Fibroblast of skin of scalp (primary cell): ENCODE measurements at regions not wholly inside any gene's neighbourhood (a gene's known extent, or its start where the extent isn't known, plus 50 kb on each side); places are given as distances from the start of the nearest gene placed in this dataset.

Experiments
- DNase-seq: peaks from one replicate; pipeline ENCODE4 v3.0.0-alpha.2; 2013

- no peak for DNase-seq
These were observed 293.8 kb upstream of the FBXL7 start for GRCh38 chr5:15206133-15206532.

DNA sequence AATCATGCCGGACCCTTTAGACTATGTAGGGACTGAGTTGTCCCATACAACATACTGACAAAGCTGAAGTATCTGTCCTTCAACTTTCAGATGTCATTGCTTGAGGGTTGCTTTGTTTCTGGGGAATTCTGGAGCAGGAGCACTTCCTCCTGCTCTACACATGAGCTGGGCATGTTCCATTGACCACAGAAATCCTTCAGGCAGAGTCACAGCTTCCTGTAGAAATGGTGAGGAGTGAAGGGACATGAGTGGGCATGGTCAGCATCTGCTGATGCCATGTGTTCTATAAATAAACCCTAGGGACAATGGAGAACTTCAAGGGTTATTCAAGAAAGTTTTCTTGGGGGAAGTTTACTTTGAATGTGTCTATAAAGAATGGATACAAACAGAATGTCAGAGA lies 296.6 kb upstream of the FBXL7 start:
- peak; percentile 41 for DNase-seq

DNA sequence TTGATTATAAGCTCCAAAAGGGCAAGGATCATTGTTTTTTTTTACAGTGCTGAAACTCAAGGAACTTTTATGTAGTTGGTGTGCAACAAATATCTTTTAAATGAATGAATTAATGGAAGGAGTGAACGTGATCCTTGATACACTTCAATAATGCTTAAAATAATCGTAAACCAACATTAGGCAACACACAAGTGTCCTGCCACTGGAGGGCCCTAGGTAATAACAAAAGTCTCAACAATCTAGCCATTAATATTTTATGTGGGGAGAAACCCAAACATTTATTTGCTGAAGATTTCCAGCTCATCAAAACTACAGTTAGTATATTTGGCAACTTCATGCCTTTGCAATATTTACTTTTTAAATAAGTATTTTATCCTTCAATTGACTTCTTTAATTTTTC lies 309.0 kb upstream of the FBXL7 start:
- no peak for DNase-seq

DNA sequence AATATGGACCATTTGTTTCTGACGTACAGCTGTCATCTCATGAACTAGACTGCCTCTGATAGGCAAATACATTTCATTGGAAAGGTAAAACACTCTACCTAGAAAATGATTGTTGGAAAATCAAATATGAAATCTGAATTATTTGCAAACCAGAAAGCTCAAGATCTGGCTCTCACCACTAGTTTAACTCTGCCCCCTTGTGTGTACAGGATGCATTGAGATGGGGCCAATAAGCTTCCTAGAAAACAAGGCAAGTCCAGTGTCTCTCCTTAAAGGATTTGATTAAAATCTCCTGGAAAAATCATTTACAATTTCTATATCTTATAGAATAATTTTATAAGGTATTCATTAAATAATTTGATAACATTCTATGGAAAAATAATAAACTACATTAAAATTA lies 311.9 kb upstream of the ANKH start:
- peak; percentile 13 for DNase-seq

DNA sequence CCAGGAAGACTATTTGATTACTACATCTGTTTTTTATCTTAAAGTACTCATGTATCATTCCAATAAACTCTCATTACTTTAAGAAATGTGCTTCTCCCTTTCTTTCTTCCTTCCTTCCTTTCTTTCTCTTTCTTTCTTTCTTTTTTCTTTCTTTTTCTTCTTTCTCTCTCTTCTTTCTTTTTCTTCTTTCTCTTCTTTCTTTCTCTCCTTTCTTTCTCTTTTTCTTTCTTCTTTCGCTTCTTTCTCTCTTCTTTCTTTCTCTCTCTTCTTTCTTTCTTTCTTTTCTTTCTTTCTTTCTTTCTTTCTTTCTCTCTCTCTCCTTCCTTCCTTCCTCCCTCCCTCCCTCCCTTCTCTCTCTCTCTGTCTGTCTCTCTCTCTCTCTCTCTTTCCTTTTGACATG lies 298.6 kb upstream of the ANKH start:
- no peak for DNase-seq

- no peak for DNase-seq
These were observed 296.8 kb upstream of the ANKH start for GRCh38 chr5:15168358-15168757.

DNA sequence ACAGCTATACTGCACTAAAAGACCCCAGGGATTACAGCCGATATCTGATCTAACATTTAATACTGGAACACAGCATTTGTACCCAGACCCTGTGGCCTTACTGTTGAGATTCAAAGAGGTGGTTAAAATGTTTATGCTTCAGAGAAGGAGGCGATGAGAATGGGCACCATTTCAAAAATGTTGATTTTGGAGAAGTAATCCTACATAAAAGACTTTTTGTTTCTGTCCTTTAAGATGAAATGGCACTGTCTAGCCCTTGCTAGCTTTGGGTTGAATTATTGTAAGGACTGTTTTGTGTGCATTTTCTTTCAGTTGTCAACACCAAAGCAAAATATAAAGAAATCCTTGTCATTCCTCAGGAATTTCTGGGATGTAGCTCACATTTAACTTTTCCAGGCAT lies 288.5 kb upstream of the ANKH start:
- DNase-seq: peak; percentile 2

DNA sequence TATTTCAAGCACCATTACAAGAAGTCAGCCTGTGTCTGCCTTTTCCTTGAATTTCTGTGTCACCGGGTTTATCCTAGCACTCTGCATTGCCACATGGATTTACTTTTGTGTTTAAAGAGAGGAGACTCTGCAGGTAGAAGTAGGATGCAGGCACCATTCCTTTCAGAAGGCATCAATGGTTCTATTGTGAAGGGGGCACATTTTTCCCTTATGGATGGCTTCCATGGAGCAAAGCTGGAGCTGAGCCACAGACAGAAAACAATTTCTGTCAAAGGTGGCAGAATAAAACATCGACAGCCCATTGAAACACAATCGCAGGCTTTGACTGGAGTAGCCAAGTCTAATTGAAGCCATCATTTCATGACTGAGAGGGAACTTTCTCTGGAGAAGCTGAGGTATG lies 288.0 kb upstream of the ANKH start:
- no peak for DNase-seq

GRCh38 chr5:15142458-15142857 lies 270.9 kb upstream of the ANKH start:
- DNase-seq: no peak

DNA sequence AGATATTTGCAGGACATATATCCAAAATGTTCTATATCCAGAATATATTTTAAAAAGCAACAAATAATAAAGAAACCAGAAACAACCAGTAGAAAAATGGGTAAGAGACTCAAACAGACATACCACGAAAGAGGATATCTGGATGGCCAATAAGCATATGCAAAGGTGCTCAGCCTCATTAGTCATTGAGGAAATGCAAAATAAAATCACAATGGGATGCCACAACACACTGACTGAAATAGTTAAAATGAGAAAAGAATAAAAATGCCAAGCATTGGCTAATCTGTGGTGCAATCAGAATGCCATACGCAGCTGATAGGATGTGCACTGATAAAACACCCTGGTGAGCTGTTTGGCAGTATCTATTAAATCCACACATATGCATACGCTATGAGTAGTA lies 265.8 kb upstream of the ANKH start:
- no peak for DNase-seq

DNA sequence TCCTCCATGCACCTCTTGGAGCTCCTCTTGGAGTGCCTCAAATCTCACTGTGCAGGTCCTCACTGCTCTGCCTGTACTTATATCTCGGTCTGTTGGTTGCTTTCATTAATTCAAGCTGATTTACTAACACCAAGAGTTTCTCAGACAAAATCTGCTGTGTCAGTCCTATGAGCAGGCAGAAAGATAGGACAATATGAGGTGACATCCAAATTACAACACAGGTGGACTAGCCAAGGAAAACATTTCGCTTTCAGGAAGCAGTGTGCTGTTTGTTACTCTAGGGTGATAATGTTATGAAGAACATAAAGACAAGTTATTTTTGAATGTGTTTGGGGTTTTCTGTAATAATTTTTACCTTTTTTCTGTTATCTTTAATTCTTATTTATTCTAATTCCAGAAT lies 264.1 kb upstream of the ANKH start:
- DNase-seq: no peak

DNA sequence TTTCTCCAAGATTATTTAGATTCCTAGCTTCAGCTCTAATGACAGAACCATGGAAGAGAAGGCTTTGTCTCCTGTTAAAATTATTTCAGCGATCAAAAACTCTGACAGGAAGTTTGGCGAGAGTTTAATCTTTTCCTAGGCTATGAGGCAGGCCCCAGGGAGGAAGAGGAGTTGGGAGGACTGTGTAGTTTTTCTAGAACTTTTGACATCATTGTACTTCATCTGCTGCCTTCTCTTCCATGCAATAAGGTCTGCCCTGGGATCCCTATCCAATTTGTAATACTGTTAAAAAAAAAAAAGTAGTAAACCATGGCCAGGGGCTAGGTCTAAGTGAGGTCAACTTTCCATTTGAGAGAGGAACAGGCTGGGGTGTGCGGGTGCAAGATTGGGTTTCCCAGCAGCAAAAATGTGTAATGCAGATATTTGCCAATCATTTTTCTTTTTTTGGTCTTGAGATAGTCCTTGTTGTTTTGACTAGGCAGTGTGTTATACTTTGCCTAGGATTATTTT lies 261.9 kb upstream of the ANKH start:
- DNase-seq: no peak

DNA sequence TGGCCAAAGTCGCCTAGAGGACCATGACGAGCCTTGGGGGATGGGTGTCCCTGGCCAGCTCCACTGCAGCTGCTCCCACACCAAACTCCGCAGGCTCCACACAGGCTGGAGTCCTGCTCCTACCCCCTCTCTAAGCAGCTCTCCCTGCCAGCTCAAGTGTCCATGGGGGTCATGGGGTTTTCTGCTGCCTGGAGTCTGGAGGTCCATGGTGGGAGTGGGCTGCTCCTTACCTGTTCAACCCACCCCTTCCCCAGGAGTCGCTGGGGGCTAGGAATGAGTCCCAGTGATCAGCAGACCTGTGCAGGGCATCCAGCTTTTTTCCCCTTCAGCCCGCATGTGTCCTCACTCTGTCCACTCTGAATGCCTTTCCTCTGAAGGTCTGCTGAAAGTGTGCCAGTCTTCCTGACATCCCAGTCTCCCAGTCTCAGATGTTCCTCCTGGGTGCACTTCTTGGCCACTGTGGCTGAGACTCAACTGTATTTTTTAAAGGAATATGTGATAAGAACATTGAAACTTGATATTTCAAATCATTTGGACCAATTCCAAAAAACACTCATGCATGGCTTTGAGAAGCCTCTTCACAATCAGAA lies 261.3 kb upstream of the ANKH start:
- DNase-seq: no peak

- DNase-seq: no peak
These were observed 260.3 kb upstream of the ANKH start for GRCh38 chr5:15131909-15132308.

GRCh38 chr5:15124871-15125568 lies 253.4 kb upstream of the ANKH start:
- no peak for DNase-seq

DNA sequence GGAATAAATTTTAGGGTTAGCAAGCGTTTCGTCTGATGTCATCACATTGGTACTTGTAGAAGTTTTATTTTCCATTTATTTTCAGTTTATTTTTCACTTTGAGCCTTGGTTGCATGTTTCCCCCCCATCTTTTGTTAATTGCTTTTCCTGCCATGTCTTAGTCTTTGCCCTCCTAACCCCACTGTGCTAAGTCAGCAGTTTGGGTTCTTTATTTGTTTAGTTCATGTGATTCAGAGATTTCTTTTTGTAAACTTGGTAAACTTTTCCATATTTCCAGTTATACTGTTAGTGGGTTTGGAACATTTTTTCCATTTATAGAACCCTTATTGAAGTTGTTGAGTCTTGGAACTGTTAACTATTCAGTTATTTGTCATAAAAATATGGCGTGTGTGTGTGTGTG lies 252.9 kb upstream of the ANKH start:
- DNase-seq: no peak

- no peak for DNase-seq
These were observed 246.1 kb upstream of the ANKH start for GRCh38 chr5:15117688-15118087.

- DNase-seq: no peak
These were observed 245.4 kb upstream of the ANKH start for GRCh38 chr5:15116996-15117395.

- no peak for DNase-seq
These were observed 235.1 kb upstream of the ANKH start for GRCh38 chr5:15106530-15107283.

GRCh38 chr5:15105799-15106393 lies 234.3 kb upstream of the ANKH start:
- peak; percentile 63 for DNase-seq

- no peak for DNase-seq
These were observed 232.3 kb upstream of the ANKH start for GRCh38 chr5:15103864-15104263.

- DNase-seq: no peak
These were observed 231.6 kb upstream of the ANKH start for GRCh38 chr5:15103130-15103529.

- DNase-seq: no peak
These were observed 226.0 kb upstream of the ANKH start for GRCh38 chr5:15097552-15097951.
